K562 (cell line): ENCODE measurements at regions not wholly inside any gene's neighbourhood (a gene's known extent, or its start where the extent isn't known, plus 50 kb on each side); places are given as distances from the start of the nearest gene placed in this dataset.
A peak's percentile ranks its signal among the peaks of the same experiment; 100 is the strongest.
"Not testable (repeated sequence)": the region's sequence is repeated elsewhere in the genome, so short reads cannot be mapped to it uniquely, and the experiment has no call there.

Source experiments
- ATAC-seq: fragments of 200-7000 bp; cut with Tn5 transposase; 3 replicates; pipeline ENCODE4 v1.9.1; 2020; ENCODE audit warnings: moderate library complexity
- BruUV-seq: library from RNA; stranded (reverse); fragments of 400-500 nt; replicated peaks from 2 replicates; lab custom pipeline; 2021; lab: Mats Ljungman, UMichigan
- CTCF ChIA-PET: fragments of 300-600 bp; formaldehyde crosslinking; extraction: SDS; loops from one replicate; lab custom pipeline; 2021; ENCODE audit warnings: low intra/inter-chr PET ratio; lab: Yijun Ruan, JAX
- POLR2A ChIA-PET: fragments of 300-600, 350-650 bp; sonication (Branson Sonifier 250); formaldehyde crosslinking; extraction: SDS; loops from one replicate; lab custom pipeline; 2021; ENCODE audit warnings: antibody characterized with exemption, inconsistent platforms; lab: Yijun Ruan, JAX
- DNase-seq, 4 experiments: peaks; one replicate each; pipeline versions ENCODE4 v3.0.0 to v3.0.0-alpha.2; 2011 to 2018; ENCODE audit warnings: low spot score in 3 of 4, mixed read lengths in 3 of 4; ENCODE audit errors: extremely low read depth in 1 of 4
- FAIRE-seq: peaks from 2 replicates; lab custom pipeline; 2011; peaks lifted over from hg19 to GRCh38; lab: Jason Lieb, UNC
- H2AFZ ChIP-seq: 2 replicates; pipeline ENCODE4 v1.6.0; 2011; ENCODE audit warnings: low read depth, low read length, control low read depth, inconsistent platforms
- H3K27ac ChIP-seq: fragments of 200-600 bp; 3 replicates; pipeline ENCODE4 v1.8.0; 2011; ENCODE audit warnings: low read depth, mild to moderate bottlenecking, control low read depth, inconsistent platforms, low read length, moderate library complexity, mixed read lengths; ENCODE audit errors: extremely low read depth
- H3K27me3 ChIP-seq, 2 experiments: fragments of 300-600 bp in 1 of 2; 2 replicates in 1 of 2; 3 replicates in 1 of 2; pipeline versions ENCODE4 v1.6.0 to v1.8.0; 2011; ENCODE audit warnings: inconsistent platforms in 2 of 2, low read length in 2 of 2, mild to moderate bottlenecking in 1 of 2, mixed read lengths in 1 of 2, moderate library complexity in 1 of 2; ENCODE audit not compliant: control insufficient read depth in 2 of 2, insufficient read depth in 2 of 2
- H3K36me3 ChIP-seq: fragments of 300-600 bp; 3 replicates; pipeline ENCODE4 v1.8.0; 2011; ENCODE audit warnings: mild to moderate bottlenecking, low read length, inconsistent platforms; ENCODE audit not compliant: control insufficient read depth, insufficient read depth
- H3K4me1 ChIP-seq, 2 experiments: fragments of 200-600 bp in 1 of 2; replicated peaks in 1 of 2; 2 replicates in 1 of 2; 3 replicates in 1 of 2; pipeline versions ENCODE4 v1.5.1 to v1.8.0; 2011; ENCODE audit warnings: inconsistent platforms in 2 of 2, low read length in 2 of 2, mild to moderate bottlenecking in 1 of 2, mixed read lengths in 1 of 2, moderate library complexity in 1 of 2; ENCODE audit not compliant: control insufficient read depth in 2 of 2, insufficient read depth in 2 of 2
- H3K4me2 ChIP-seq: 2 replicates; pipeline ENCODE4 v1.6.1; 2011; ENCODE audit warnings: low read length, control low read depth, inconsistent platforms, mixed read lengths; ENCODE audit not compliant: insufficient read depth
- H3K4me3 ChIP-seq: fragments of 200-600 bp; sonication (generic), shearing (Covaris generic); 2 replicates; pipeline ENCODE4 v1.5.1; 2016; ENCODE audit warnings: control low read depth, inconsistent platforms
- H3K79me2 ChIP-seq: fragments of 200-600 bp; 3 replicates; pipeline ENCODE4 v1.8.0; 2011; ENCODE audit warnings: low read length, inconsistent platforms; ENCODE audit not compliant: control insufficient read depth, insufficient read depth
- H3K9ac ChIP-seq, 2 experiments: 2 replicates each; pipeline versions ENCODE4 v1.6.0 to v1.6.1; 2011; ENCODE audit warnings: low read depth in 2 of 2, low read length in 2 of 2, control low read depth in 1 of 2, inconsistent platforms in 1 of 2, mild to moderate bottlenecking in 1 of 2, mixed read lengths in 1 of 2; ENCODE audit not compliant: insufficient read depth in 1 of 2
- H3K9me1 ChIP-seq: one replicate; pipeline ENCODE4 v1.6.0; 2011; ENCODE audit warnings: inconsistent platforms, mild to moderate bottlenecking, low read length, moderate library complexity; ENCODE audit not compliant: control insufficient read depth, insufficient read depth
- H3K9me3 ChIP-seq: replicated peaks from 2 replicates; pipeline ENCODE4 v1.5.1; 2011; ENCODE audit warnings: low read depth, low read length, inconsistent platforms; ENCODE audit not compliant: control insufficient read depth, insufficient read depth
- H4K20me1 ChIP-seq: replicated peaks from 2 replicates; pipeline ENCODE4 v1.6.1; 2011; ENCODE audit warnings: low read length, inconsistent platforms, mixed read lengths; ENCODE audit not compliant: control insufficient read depth, insufficient read depth
- CEBPB ChIP-seq: fragments of 450-650 bp; IDR thresholded peaks from 2 replicates; pipeline ENCODE4 v1.6.1; 2016; ENCODE audit warnings: missing genetic modification characterization, missing compliant biosample characterization
- CEBPG ChIP-seq, 3 experiments: fragments of 200-800 bp in 1 of 3; sonication (Bioruptor generic) in 1 of 3; sonication (generic) in 1 of 3; formaldehyde crosslinking in 1 of 3; IDR thresholded peaks in 2 of 3; conservative IDR thresholded peaks in 1 of 3; 2 replicates each; pipeline versions ENCODE4 v1.6.1 to v1.8.0; 2016 to 2022; ENCODE audit warnings: missing compliant biosample characterization in 2 of 3, missing genetic modification characterization in 2 of 3, mild to moderate bottlenecking in 1 of 3, missing genetic modification reagents in 1 of 3
- CTBP1 ChIP-seq: fragments of 450-650 bp; IDR thresholded peaks from 2 replicates; pipeline ENCODE4 v1.6.1; 2016; ENCODE audit warnings: borderline replicate concordance
- ESRRA ChIP-seq: fragments of 450-650 bp; IDR thresholded peaks from 2 replicates; pipeline ENCODE4 v1.6.1; 2014; ENCODE audit warnings: low read depth, mild to moderate bottlenecking, moderate library complexity, borderline replicate concordance
- FOXA3 ChIP-seq, 2 experiments: fragments of 450-650 bp in 1 of 2; sonication (generic) in 1 of 2; formaldehyde crosslinking; IDR thresholded peaks in 1 of 2; conservative IDR thresholded peaks in 1 of 2; 2 replicates each; pipeline versions ENCODE4 v1.4.0 to v1.8.0; 2020 to 2022; ENCODE audit warnings: mild to moderate bottlenecking in 2 of 2, missing genetic modification reagents in 1 of 2
- TRIM24 ChIP-seq, 2 experiments: fragments of 450-650 bp; IDR thresholded peaks; 2 replicates each; pipeline ENCODE4 v1.6.1; 2016
- ZNF584 ChIP-seq: fragments of 200-800 bp; sonication (Bioruptor generic); IDR thresholded peaks from 2 replicates; pipeline ENCODE4 v1.6.1; 2016; ENCODE audit warnings: low read depth, mild to moderate bottlenecking, missing genetic modification characterization, missing compliant biosample characterization
- WGBS: fragments of 100-300 bp; shearing (Covaris generic); methylation state at CpG from one replicate; pipeline ENCODE4 v1.1.6; 2016; ENCODE audit warnings: low coverage, mixed read lengths; ENCODE audit not compliant: insufficient coverage; ENCODE audit errors: missing lambda C conversion rate; 5-methylcytosine and 5-hydroxymethylcytosine counted together
- in situ Hi-C: fragments of 300-500 bp; cut with MboI; formaldehyde crosslinking; loops from 4 replicates; pipeline ENCODE4 v1.15.0; 2018; ENCODE audit warnings: inconsistent platforms, mixed read lengths
- intact Hi-C: fragments of 100-400 bp; cut with micrococcal nuclease; formaldehyde crosslinking; loops from 2 replicates; pipeline ENCODE4 v1.14.2; 2022
- TF ChIP-seq, protein P1 (sequence below): fragments of 250-450 bp; sonication (Bioruptor Pico); IDR thresholded peaks from 2 replicates; pipeline ENCODE4 v1.4.0; 2020; ENCODE audit warnings: mild to moderate bottlenecking
- TF ChIP-seq, protein P2 (sequence below), 2 experiments: fragments of 450-650 bp in 1 of 2; sonication (generic) in 1 of 2; formaldehyde crosslinking in 1 of 2; IDR thresholded peaks in 1 of 2; conservative IDR thresholded peaks in 1 of 2; 2 replicates each; pipeline versions ENCODE4 v1.6.1 to v1.8.1; 2016 to 2023; ENCODE audit warnings: mild to moderate bottlenecking in 2 of 2, moderate library complexity in 2 of 2, inconsistent platforms in 1 of 2, missing genetic modification reagents in 1 of 2

DNA sequence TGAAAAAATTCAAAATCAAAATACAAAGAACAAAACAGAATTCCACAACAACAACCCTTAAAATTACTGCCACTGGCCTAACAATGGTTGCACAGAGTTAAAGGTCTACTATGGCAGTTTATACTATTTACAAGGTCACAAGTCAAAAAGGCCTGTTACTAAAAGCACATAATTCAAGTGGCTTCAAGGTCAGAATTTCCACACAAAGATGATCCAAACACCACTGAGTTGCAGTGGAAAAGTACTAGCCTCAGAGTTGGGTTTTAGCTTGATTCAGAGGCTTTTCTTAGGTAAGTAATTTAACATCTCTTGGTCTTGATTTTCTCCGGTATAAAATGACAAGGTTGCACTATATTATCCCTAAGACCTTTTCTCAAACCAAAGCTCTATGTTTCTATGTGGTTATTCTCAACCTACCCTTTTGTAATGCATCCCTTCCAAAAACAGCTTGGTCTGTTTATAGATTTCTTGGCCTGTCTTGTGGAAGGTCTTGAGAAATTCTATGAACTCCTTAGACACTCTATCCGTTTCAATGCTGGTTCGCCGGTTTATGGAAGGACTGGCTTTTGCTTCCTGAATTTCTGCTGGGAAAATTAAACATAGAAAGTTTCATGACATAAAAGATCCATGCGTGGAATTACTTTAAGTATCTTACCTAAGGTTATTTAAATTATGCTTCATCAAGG, 69.5 kb downstream of the MDH2 start:
- H3K9me3 ChIP-seq, H2AFZ ChIP-seq, DNase-seq, H3K36me3 ChIP-seq, H3K27me3 ChIP-seq, H3K4me3 ChIP-seq, H3K4me2 ChIP-seq, H3K9ac ChIP-seq, H3K79me2 ChIP-seq, in situ Hi-C loops, H3K9me1 ChIP-seq, FAIRE-seq, POLR2A ChIA-PET, BruUV-seq, ATAC-seq, H3K4me1 ChIP-seq, H3K27ac ChIP-seq, intact Hi-C loops, H4K20me1 ChIP-seq, CTCF ChIA-PET: not testable (repeated sequence)
- 57% methylated on average over 5 of the region's 5 CpGs for whole genome bisulfite sequencing
- TF ChIP-seq ESRRA = 0 out of 2 replicates have a peak, but pooled peaks have one; percentile 31

DNA sequence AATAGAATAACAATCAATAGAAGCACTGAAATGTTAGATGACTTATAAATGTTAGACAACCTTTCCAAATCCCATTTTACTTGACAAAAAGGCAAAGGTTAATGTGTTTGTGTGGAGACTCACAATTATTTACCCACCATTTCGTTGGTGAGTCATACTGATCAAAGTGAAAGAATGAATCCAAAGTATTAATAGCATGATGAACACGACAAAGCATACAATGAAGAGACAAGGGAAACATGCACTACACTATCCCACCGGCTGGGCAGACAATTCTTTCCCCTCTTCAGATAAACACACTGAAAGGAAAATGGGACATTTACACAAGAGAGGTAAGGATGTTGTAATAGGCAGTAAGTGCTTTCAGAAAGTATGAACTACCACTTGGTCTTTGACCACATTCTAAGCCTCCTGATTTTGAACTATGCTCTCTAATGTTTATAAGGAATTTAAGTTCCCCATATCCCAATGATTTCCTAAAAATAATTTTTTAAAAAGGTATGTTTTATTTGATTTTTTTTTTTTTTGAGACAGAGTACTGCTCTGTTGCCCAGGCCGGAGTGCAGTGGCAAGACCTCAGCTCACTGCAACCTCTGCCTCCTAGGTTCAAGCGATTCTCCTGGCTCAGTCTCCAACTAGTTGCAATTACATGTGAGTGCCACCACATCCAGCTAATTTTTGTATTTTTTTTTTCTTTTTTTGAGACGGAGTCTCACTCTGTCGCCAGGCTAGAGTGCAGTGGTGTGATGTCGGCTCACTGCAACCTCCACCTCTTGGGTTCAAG, 70.5 kb downstream of the MDH2 start:
- H2AFZ ChIP-seq = peak overlapping the region; percentile 50; the same call in 1 of the 2 replicates
- POLR2A ChIA-PET, H4K20me1 ChIP-seq, H3K4me1 ChIP-seq, H3K79me2 ChIP-seq, H3K4me3 ChIP-seq, FAIRE-seq, BruUV-seq, in situ Hi-C loops, CTCF ChIA-PET, H3K9me3 ChIP-seq, H3K36me3 ChIP-seq, H3K4me2 ChIP-seq, H3K27ac ChIP-seq, H3K9ac ChIP-seq, intact Hi-C loops, H3K27me3 ChIP-seq, DNase-seq, H3K9me1 ChIP-seq: not testable (repeated sequence)
- TF ChIP-seq FOXA3 (CRISPR knock-in tag; conservative IDR thresholded peaks at IDR 0.05 in 1 of 2, IDR thresholded peaks at IDR 0.05 in 1 of 2) = 0 out of 4 replicates have a peak, but pooled peaks of 1 of the 2 experiments have one; percentile 15
- TF ChIP-seq, protein P1, sequence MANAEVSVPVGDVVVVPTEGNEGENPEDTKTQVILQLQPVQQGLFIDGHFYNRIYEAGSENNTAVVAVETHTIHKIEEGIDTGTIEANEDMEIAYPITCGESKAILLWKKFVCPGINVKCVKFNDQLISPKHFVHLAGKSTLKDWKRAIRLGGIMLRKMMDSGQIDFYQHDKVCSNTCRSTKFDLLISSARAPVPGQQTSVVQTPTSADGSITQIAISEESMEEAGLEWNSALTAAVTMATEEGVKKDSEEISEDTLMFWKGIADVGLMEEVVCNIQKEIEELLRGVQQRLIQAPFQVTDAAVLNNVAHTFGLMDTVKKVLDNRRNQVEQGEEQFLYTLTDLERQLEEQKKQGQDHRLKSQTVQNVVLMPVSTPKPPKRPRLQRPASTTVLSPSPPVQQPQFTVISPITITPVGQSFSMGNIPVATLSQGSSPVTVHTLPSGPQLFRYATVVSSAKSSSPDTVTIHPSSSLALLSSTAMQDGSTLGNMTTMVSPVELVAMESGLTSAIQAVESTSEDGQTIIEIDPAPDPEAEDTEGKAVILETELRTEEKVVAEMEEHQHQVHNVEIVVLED (CRISPR knock-in tag) = 0 out of 2 replicates have a peak, but pooled peaks have one; percentile 19
- TF ChIP-seq TRIM24 (IDR thresholded peaks at IDR 0.05) = peak; percentile 35 to 46; a peak in 2 of 4 replicates
- TF ChIP-seq CTBP1 = peak; percentile 47; the same call in 1 of the 2 replicates
- TF ChIP-seq, protein P2, sequence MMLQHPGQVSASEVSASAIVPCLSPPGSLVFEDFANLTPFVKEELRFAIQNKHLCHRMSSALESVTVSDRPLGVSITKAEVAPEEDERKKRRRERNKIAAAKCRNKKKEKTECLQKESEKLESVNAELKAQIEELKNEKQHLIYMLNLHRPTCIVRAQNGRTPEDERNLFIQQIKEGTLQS (IDR thresholded peaks at IDR 0.05) = peak; percentile 60; the same call in 1 of the 2 replicates
- TF ChIP-seq, protein P2 (CRISPR knock-in tag; conservative IDR thresholded peaks at IDR 0.05) = not testable (repeated sequence)
- TF ChIP-seq CEBPB (tag) = 0 out of 2 replicates have a peak, but pooled peaks have one; percentile 13
- TF ChIP-seq ZNF584 (CRISPR knock-in tag) = 0 out of 2 replicates have a peak, but pooled peaks have one; percentile 17
- peak; percentile 14; the same call in 1 of the 2 replicates for TF ChIP-seq CEBPG (CRISPR knock-in tag; IDR thresholded peaks at IDR 0.05)
- peak in 1 of 2 experiments; percentile 69; a peak in 2 of 4 replicates for TF ChIP-seq CEBPG (tag; conservative IDR thresholded peaks at IDR 0.05 in 1 of 2, IDR thresholded peaks at IDR 0.05 in 1 of 2)
- WGBS = 49% methylated on average over 8 of the region's 8 CpGs
- peak; percentile 77 for ATAC-seq
